DND-41 (cell line): ENCODE measurements at regions not wholly inside any gene's neighbourhood (a gene's known extent, or its start where the extent isn't known, plus 50 kb on each side); places are given as distances from the start of the nearest gene placed in this dataset.

Source experiments
- ATAC-seq: fragments of 200-7000 bp; cut with Tn5 transposase; 3 replicates; pipeline ENCODE4 v1.9.1; 2021; ENCODE audit warnings: low read depth; ENCODE audit not compliant: insufficient read depth
- DNase-seq: peaks from one replicate; pipeline ENCODE4 v3.0.0-alpha.2; 2020
- H2AFZ ChIP-seq: 2 replicates; pipeline ENCODE4 v1.6.0; 2012; ENCODE audit warnings: low read depth, low read length
- H3K27ac ChIP-seq: 2 replicates; pipeline ENCODE4 v1.5.1; 2012; ENCODE audit warnings: low read length, inconsistent platforms
- H3K27me3 ChIP-seq: fragments of 200-600 bp; sonication (generic); 2 replicates; pipeline ENCODE4 v1.6.0; 2012; ENCODE audit warnings: low read length, mild to moderate bottlenecking, inconsistent platforms; ENCODE audit not compliant: insufficient read depth, poor library complexity
- H3K36me3 ChIP-seq: 2 replicates; pipeline ENCODE4 v1.5.1; 2012; ENCODE audit warnings: low read length, inconsistent platforms; ENCODE audit not compliant: insufficient read depth
- H3K4me1 ChIP-seq: 2 replicates; pipeline ENCODE4 v1.5.1; 2012; ENCODE audit warnings: mild to moderate bottlenecking, low read length; ENCODE audit not compliant: insufficient read depth
- H3K4me2 ChIP-seq: 2 replicates; pipeline ENCODE4 v1.6.0; 2012; ENCODE audit warnings: mild to moderate bottlenecking, moderate library complexity, low read length, inconsistent platforms; ENCODE audit not compliant: insufficient read depth
- H3K4me3 ChIP-seq, 2 experiments: fragments of 200-600 bp in 1 of 2; shearing (Covaris generic) in 1 of 2; 2 replicates each; pipeline ENCODE4 v1.5.1; 2012 to 2016; ENCODE audit warnings: inconsistent platforms in 2 of 2, low read length in 2 of 2, mild to moderate bottlenecking in 2 of 2, low read depth in 1 of 2, moderate library complexity in 1 of 2
- H3K79me2 ChIP-seq: 2 replicates; pipeline ENCODE4 v1.6.0; 2012; ENCODE audit warnings: low read length, inconsistent platforms; ENCODE audit not compliant: insufficient read depth
- H3K9ac ChIP-seq: 2 replicates; pipeline ENCODE4 v1.6.0; 2012; ENCODE audit warnings: low read depth, mild to moderate bottlenecking, inconsistent platforms, low read length, moderate library complexity
- H3K9me3 ChIP-seq: 2 replicates; pipeline ENCODE4 v1.5.1; 2012; ENCODE audit warnings: low read length, moderate library complexity, mild to moderate bottlenecking, inconsistent platforms; ENCODE audit not compliant: insufficient read depth, severe bottlenecking
- H4K20me1 ChIP-seq: 2 replicates; pipeline ENCODE4 v1.6.0; 2012; ENCODE audit warnings: low read length; ENCODE audit not compliant: insufficient read depth
- CTCF ChIP-seq: IDR thresholded peaks from 2 replicates; pipeline ENCODE4 v1.5.1; 2012; ENCODE audit warnings: borderline replicate concordance, low read length, moderate library complexity, mild to moderate bottlenecking; ENCODE audit not compliant: poor library complexity, severe bottlenecking; ENCODE audit errors: extremely low read depth
- EZH2 ChIP-seq: IDR thresholded peaks from 3 replicates; pipeline ENCODE4 v1.6.1; 2012; ENCODE audit warnings: borderline replicate concordance, low read depth, mild to moderate bottlenecking, moderate library complexity, low read length, inconsistent platforms; ENCODE audit not compliant: severe bottlenecking

GRCh38 chr1:14482784-14483450 is 115.6 kb upstream of the KAZN start:
- no peaks in the 10 kb centered on the region for H3K27me3 ChIP-seq
- H3K36me3 ChIP-seq, result no peaks in the 10 kb centered on the region
- no peaks in the 10 kb centered on the region for H4K20me1 ChIP-seq
- ATAC-seq (no peak), DNase-seq (no peak)
- no peaks in the 10 kb centered on the region for H3K9me3 ChIP-seq
- H3K27ac ChIP-seq, result no peak overlapping the region
- H3K4me3 ChIP-seq, result no peak overlapping the region
- no peak overlapping the region for H3K9ac ChIP-seq
- TF ChIP-seq CTCF (no peak), EZH2 (no peak)
- H3K4me2 ChIP-seq, result no peak overlapping the region
- H2AFZ ChIP-seq, result no peak overlapping the region
- H3K79me2 ChIP-seq, result no peaks in the 10 kb centered on the region
- H3K4me1 ChIP-seq, result no peaks in the 10 kb centered on the region

GRCh38 chr1:14485285-14485684 is 113.2 kb upstream of the KAZN start:
- no peak overlapping the region for H2AFZ ChIP-seq
- ATAC-seq (no peak), DNase-seq (no peak)
- H3K36me3 ChIP-seq, result no peaks in the 10 kb centered on the region
- H3K9me3 ChIP-seq, result no peaks in the 10 kb centered on the region
- H3K27ac ChIP-seq, result no peak overlapping the region
- no peaks in the 10 kb centered on the region for H3K4me1 ChIP-seq
- no peaks in the 10 kb centered on the region for H4K20me1 ChIP-seq
- H3K27me3 ChIP-seq, result no peaks in the 10 kb centered on the region
- H3K9ac ChIP-seq, result no peak overlapping the region
- H3K4me2 ChIP-seq, result no peak overlapping the region
- no peak overlapping the region for H3K4me3 ChIP-seq
- no peaks in the 10 kb centered on the region for H3K79me2 ChIP-seq
- TF ChIP-seq EZH2 (no peak), CTCF (no peak)

- no peaks in the 10 kb centered on the region for H3K79me2 ChIP-seq
- H3K27ac ChIP-seq, result no peak overlapping the region
- TF ChIP-seq EZH2 (no peak), CTCF (no peak)
- no peaks in the 10 kb centered on the region for H3K4me1 ChIP-seq
- H3K4me2 ChIP-seq, result no peak overlapping the region
- H3K9me3 ChIP-seq, result no peaks in the 10 kb centered on the region
- no peak for ATAC-seq
- no peak for DNase-seq
- H4K20me1 ChIP-seq, result no peaks in the 10 kb centered on the region
- no peaks in the 10 kb centered on the region for H3K27me3 ChIP-seq
- no peaks in the 10 kb centered on the region for H3K36me3 ChIP-seq
- H3K9ac ChIP-seq, result no peak overlapping the region
- no peak overlapping the region for H2AFZ ChIP-seq
- no peak overlapping the region for H3K4me3 ChIP-seq
Measured at GRCh38 chr1:14486401-14487201, 111.9 kb upstream of the KAZN start.
